IMR-90 (cell line): ENCODE measurements at regions not wholly inside any gene's neighbourhood (a gene's known extent, or its start where the extent isn't known, plus 50 kb on each side); places are given as distances from the start of the nearest gene placed in this dataset.
A peak's percentile ranks its signal among the peaks of the same experiment; 100 is the strongest.

Source experiments
- ATAC-seq: fragments of 200-7000 bp; cut with Tn5 transposase; 2 replicates; pipeline ENCODE4 v1.9.1; 2020; ENCODE audit warnings: low read depth, mild to moderate bottlenecking, moderate library complexity
- BruUV-seq: library from RNA; stranded (reverse); fragments of 400-500 nt; replicated peaks from 2 replicates; lab custom pipeline; 2021; lab: Mats Ljungman, UMichigan
- CTCF ChIA-PET: fragments of 300-600 bp; formaldehyde crosslinking; extraction: SDS; loops from one replicate; lab custom pipeline; 2021; ENCODE audit warnings: antibody characterized with exemption; lab: Yijun Ruan, JAX
- POLR2A ChIA-PET: fragments of 300-600 bp; sonication (Branson Sonifier 250); formaldehyde crosslinking; loops from one replicate; lab custom pipeline; 2022; ENCODE audit warnings: antibody characterized with exemption; ENCODE audit not compliant: unreplicated experiment; lab: Charles Lee
- DNase-seq: peaks from one replicate; pipeline ENCODE4 v3.0.0; 2013
- H2AFZ ChIP-seq: replicated peaks from 2 replicates; pipeline ENCODE3; 2013; ENCODE audit warnings: low read length, mild to moderate bottlenecking; ENCODE audit not compliant: poor library complexity
- H2AK5ac ChIP-seq: 2 replicates; pipeline ENCODE4 v1.6.1; 2013; ENCODE audit warnings: low read depth, low read length, inconsistent platforms
- H2AK9ac ChIP-seq: replicated peaks from 2 replicates; pipeline ENCODE3; 2013; ENCODE audit warnings: mild to moderate bottlenecking, low read depth, low read length, moderate library complexity; ENCODE audit not compliant: poor library complexity
- H2BK120ac ChIP-seq: 2 replicates; pipeline ENCODE4 v1.6.1; 2013; ENCODE audit warnings: low read depth, low read length, inconsistent platforms
- H2BK15ac ChIP-seq: 3 replicates; pipeline ENCODE4 v1.6.1; 2013; ENCODE audit warnings: low read depth, low read length, inconsistent platforms
- H2BK20ac ChIP-seq: 2 replicates; pipeline ENCODE4 v1.6.1; 2013; ENCODE audit warnings: low read depth, mild to moderate bottlenecking, inconsistent platforms, low read length, moderate library complexity
- H2BK5ac ChIP-seq: 2 replicates; pipeline ENCODE4 v1.6.1; 2013; ENCODE audit warnings: mild to moderate bottlenecking, low read depth, low read length, inconsistent platforms; ENCODE audit not compliant: poor library complexity, severe bottlenecking
- H3K14ac ChIP-seq: replicated peaks from 2 replicates; pipeline ENCODE4 v1.6.1; 2013; ENCODE audit warnings: low read depth, low read length, inconsistent platforms
- H3K18ac ChIP-seq: 2 replicates; pipeline ENCODE4 v1.6.1; 2013; ENCODE audit warnings: low read depth, low read length, control low read depth
- H3K23ac ChIP-seq: 2 replicates; pipeline ENCODE4 v1.6.1; 2013; ENCODE audit warnings: low read depth, low read length, inconsistent platforms
- H3K27ac ChIP-seq: 2 replicates; pipeline ENCODE4 v1.5.1; 2013; ENCODE audit warnings: mild to moderate bottlenecking, control low read depth, low read length; ENCODE audit not compliant: insufficient read depth
- H3K27me3 ChIP-seq: 2 replicates; pipeline ENCODE4 v1.6.1; 2013; ENCODE audit warnings: low read length; ENCODE audit not compliant: control insufficient read depth, insufficient read depth
- H3K36me3 ChIP-seq: 2 replicates; pipeline ENCODE4 v1.6.1; 2013; ENCODE audit warnings: low read length, mixed read lengths; ENCODE audit not compliant: control insufficient read depth, insufficient read depth
- H3K4ac ChIP-seq: 2 replicates; pipeline ENCODE4 v1.6.1; 2013; ENCODE audit warnings: low read depth, low read length, inconsistent platforms
- H3K4me1 ChIP-seq: 2 replicates; pipeline ENCODE4 v1.6.1; 2013; ENCODE audit warnings: low read length, mixed read lengths; ENCODE audit not compliant: control insufficient read depth, insufficient read depth
- H3K4me2 ChIP-seq: 2 replicates; pipeline ENCODE4 v1.6.1; 2013; ENCODE audit warnings: low read depth, mild to moderate bottlenecking, control low read depth, low read length, moderate library complexity
- H3K4me3 ChIP-seq: 2 replicates; pipeline ENCODE4 v1.5.1; 2013; ENCODE audit warnings: low read depth, mild to moderate bottlenecking, control low read depth, low read length, moderate library complexity; ENCODE audit not compliant: insufficient read depth
- H3K56ac ChIP-seq: 2 replicates; pipeline ENCODE4 v1.6.1; 2013; ENCODE audit warnings: low read length, inconsistent platforms; ENCODE audit not compliant: insufficient read depth; ENCODE audit errors: extremely low read depth
- H3K79me1 ChIP-seq, 2 experiments: 2 replicates each; pipeline ENCODE4 v1.6.1; 2013; ENCODE audit warnings: low read length in 2 of 2, inconsistent platforms in 1 of 2, low read depth in 1 of 2
- H3K9ac ChIP-seq: 2 replicates; pipeline ENCODE4 v1.6.1; 2013; ENCODE audit warnings: low read depth, low read length, control low read depth
- H3K9me1 ChIP-seq: 2 replicates; pipeline ENCODE4 v1.6.1; 2013; ENCODE audit warnings: low read length, inconsistent platforms; ENCODE audit not compliant: insufficient read depth
- H3K9me3 ChIP-seq: 2 replicates; pipeline ENCODE4 v1.6.1; 2013; ENCODE audit warnings: low read length; ENCODE audit not compliant: control insufficient read depth, insufficient read depth
- H4K20me1 ChIP-seq: 2 replicates; pipeline ENCODE4 v1.6.1; 2013; ENCODE audit warnings: low read length, inconsistent platforms; ENCODE audit not compliant: insufficient read depth
- H4K5ac ChIP-seq: 2 replicates; pipeline ENCODE4 v1.6.1; 2013; ENCODE audit warnings: mild to moderate bottlenecking, low read depth, low read length, control low read depth
- H4K8ac ChIP-seq, 2 experiments: 2 replicates each; pipeline ENCODE4 v1.6.1; 2013; ENCODE audit warnings: low read depth in 2 of 2, low read length in 2 of 2, control low read depth in 1 of 2, inconsistent platforms in 1 of 2
- H4K91ac ChIP-seq: 2 replicates; pipeline ENCODE4 v1.6.1; 2013; ENCODE audit warnings: low read depth, low read length, inconsistent platforms; ENCODE audit not compliant: insufficient read depth
- BHLHE40 ChIP-seq: fragments of 150-350 bp; IDR thresholded peaks from 2 replicates; pipeline ENCODE4 v1.6.1; 2016; ENCODE audit warnings: mild to moderate bottlenecking, low read depth, low read length
- CEBPB ChIP-seq: IDR thresholded peaks from 2 replicates; pipeline ENCODE4 v1.6.1; 2012; ENCODE audit warnings: low read depth, low read length, improper control_type of control experiment
- CHD1 ChIP-seq: IDR thresholded peaks from 2 replicates; pipeline ENCODE4 v1.6.1; 2012; ENCODE audit warnings: low read depth, low read length, improper control_type of control experiment
- ELK1 ChIP-seq: fragments of 150-350 bp; IDR thresholded peaks from 2 replicates; pipeline ENCODE4 v1.6.1; 2016; ENCODE audit warnings: low read depth, mild to moderate bottlenecking, low read length, moderate library complexity, borderline replicate concordance
- FOS ChIP-seq: fragments of 150-350 bp; IDR thresholded peaks from 2 replicates; pipeline ENCODE4 v1.6.1; 2016; ENCODE audit warnings: low read depth, low read length
- MAZ ChIP-seq: IDR thresholded peaks from 2 replicates; pipeline ENCODE4 v1.6.1; 2012; ENCODE audit warnings: low read depth, mild to moderate bottlenecking, low read length, improper control_type of control experiment, moderate library complexity, borderline replicate concordance
- NFE2L2 ChIP-seq: fragments of 150-350 bp; IDR thresholded peaks from 2 replicates; pipeline ENCODE4 v1.6.1; 2016; ENCODE audit warnings: low read depth, mild to moderate bottlenecking, low read length
- POLR2A ChIP-seq: IDR thresholded peaks from 2 replicates; pipeline ENCODE4 v1.6.1; 2012; ENCODE audit warnings: mild to moderate bottlenecking, low read depth, low read length
- RAD21 ChIP-seq: IDR thresholded peaks from 2 replicates; pipeline ENCODE4 v1.6.1; 2012; ENCODE audit warnings: low read length, improper control_type of control experiment
- RCOR1 ChIP-seq: IDR thresholded peaks from 2 replicates; pipeline ENCODE4 v1.6.1; 2012; ENCODE audit warnings: mild to moderate bottlenecking, low read length, improper control_type of control experiment; ENCODE audit not compliant: insufficient replicate concordance
- RFX5 ChIP-seq: IDR thresholded peaks from 2 replicates; pipeline ENCODE4 v1.8.0; 2012; ENCODE audit warnings: low read depth, mild to moderate bottlenecking, low read length, moderate library complexity
- SMC3 ChIP-seq: fragments of 150-350 bp; IDR thresholded peaks from 2 replicates; pipeline ENCODE4 v1.6.1; 2016; ENCODE audit warnings: low read depth, mild to moderate bottlenecking, antibody characterized with exemption, low read length, moderate library complexity
- USF2 ChIP-seq: fragments of 150-350 bp; IDR thresholded peaks from 2 replicates; pipeline ENCODE4 v1.6.1; 2017; ENCODE audit warnings: mild to moderate bottlenecking, antibody characterized with exemption, low read length, low read depth
- WGBS, 2 experiments: methylation state at CpG; one replicate each; pipeline versions ENCODE4 v1.1.5 to v1.1.7; 2013; ENCODE audit warnings: missing lambda C conversion rate in 2 of 2; ENCODE audit not compliant: insufficient read length in 1 of 2; ENCODE audit errors: extremely low coverage in 2 of 2; 5-methylcytosine and 5-hydroxymethylcytosine counted together
- dilution Hi-C: fragments of 300-500 bp; cut with HindIII; formaldehyde crosslinking; loops from one replicate; pipeline ENCODE4 v1.14.3; 2018; ENCODE audit warnings: low sequenced_read_pairs; ENCODE audit not compliant: unreplicated experiment
- in situ Hi-C: fragments of 300-500 bp; cut with MboI; formaldehyde crosslinking; loops from 3 replicates; pipeline ENCODE4 v1.14.3; 2019; ENCODE audit warnings: low sequenced_read_pairs, inconsistent platforms, mixed read lengths
- intact Hi-C: fragments of 100-400 bp; cut with micrococcal nuclease; formaldehyde crosslinking; loops from 2 replicates; pipeline ENCODE4 v1.10.0; 2022
- TF ChIP-seq, protein P1 (sequence below): conservative IDR thresholded peaks from 2 replicates; pipeline ENCODE4 v1.5.1; 2012; ENCODE audit warnings: mild to moderate bottlenecking, low read depth, low read length, improper control_type of control experiment

GRCh38 chr6:139545206-139546105 lies 171.0 kb upstream of the CITED2 start:
- BruUV-seq = no TSS peak
- Histone ChIP-seq H3K36me3 (no peaks in the 10 kb centered on the region), H3K9me3 (no peaks in the 10 kb centered on the region), H3K27me3 (no peaks in the 10 kb centered on the region), H3K4ac (peak overlapping the region; percentile 62; the same call in 1 of the 2 replicates), H4K8ac (peak overlapping the region; percentile 17 to 41; a peak in 3 of 4 replicates), H4K20me1 (no peaks in the 10 kb centered on the region), H3K56ac (no peak overlapping the region), H2AFZ (no peak overlapping the region), H2BK120ac (peak overlapping the region; percentile 64), H3K9ac (peak overlapping the region; percentile 17; the same call in 1 of the 2 replicates), H2BK5ac (peak overlapping the region; percentile 16), H3K4me3 (no peak overlapping the region), H4K91ac (peak overlapping the region; percentile 59), H2AK5ac (peak overlapping the region; percentile 68; the same call in 1 of the 2 replicates), H2BK15ac (peak overlapping the region; percentile 42), H4K5ac (peak overlapping the region; percentile 71), H3K9me1 (peaks cover 6% of the 10 kb centered on the region; the same call in 1 of the 2 replicates), H2BK20ac (peak overlapping the region; percentile 75; the same call in 1 of the 2 replicates), H3K18ac (peak overlapping the region; percentile 79), H3K23ac (peak overlapping the region; percentile 39; the same call in 1 of the 2 replicates), H3K27ac (peak overlapping the region; percentile 29; the same call in 1 of the 2 replicates), H3K14ac (peak overlapping the region; percentile 57; the same call in 1 of the 2 replicates), H3K4me2 (peak overlapping the region; percentile 68), H3K4me1 (peaks cover 18% of the 10 kb centered on the region), H3K79me1 (no peaks in the 10 kb centered on the region), H2AK9ac (no peak overlapping the region)
- no CpG with 5 or more reads among the region's 6 CpGs for WGBS, 2 experiments
- ChIA-PET CTCF (no interaction called here), POLR2A (no interaction called here)
- intact Hi-C loops (no loop called here), dilution Hi-C loops (no loop called here), in situ Hi-C loops (no loop called here)
- DNase-seq = no peak
- peak; percentile 67 for ATAC-seq
- no peak for TF ChIP-seq NFE2L2
- no peak for TF ChIP-seq USF2
- TF ChIP-seq CHD1 = no peak
- TF ChIP-seq RFX5 = no peak
- TF ChIP-seq POLR2A = no peak
- no peak for TF ChIP-seq FOS
- TF ChIP-seq MAZ = no peak
- no peak for TF ChIP-seq BHLHE40
- TF ChIP-seq RAD21 = no peak
- no peak for TF ChIP-seq ELK1
- TF ChIP-seq RCOR1 = no peak
- TF ChIP-seq SMC3 = no peak
- TF ChIP-seq, protein P1, sequence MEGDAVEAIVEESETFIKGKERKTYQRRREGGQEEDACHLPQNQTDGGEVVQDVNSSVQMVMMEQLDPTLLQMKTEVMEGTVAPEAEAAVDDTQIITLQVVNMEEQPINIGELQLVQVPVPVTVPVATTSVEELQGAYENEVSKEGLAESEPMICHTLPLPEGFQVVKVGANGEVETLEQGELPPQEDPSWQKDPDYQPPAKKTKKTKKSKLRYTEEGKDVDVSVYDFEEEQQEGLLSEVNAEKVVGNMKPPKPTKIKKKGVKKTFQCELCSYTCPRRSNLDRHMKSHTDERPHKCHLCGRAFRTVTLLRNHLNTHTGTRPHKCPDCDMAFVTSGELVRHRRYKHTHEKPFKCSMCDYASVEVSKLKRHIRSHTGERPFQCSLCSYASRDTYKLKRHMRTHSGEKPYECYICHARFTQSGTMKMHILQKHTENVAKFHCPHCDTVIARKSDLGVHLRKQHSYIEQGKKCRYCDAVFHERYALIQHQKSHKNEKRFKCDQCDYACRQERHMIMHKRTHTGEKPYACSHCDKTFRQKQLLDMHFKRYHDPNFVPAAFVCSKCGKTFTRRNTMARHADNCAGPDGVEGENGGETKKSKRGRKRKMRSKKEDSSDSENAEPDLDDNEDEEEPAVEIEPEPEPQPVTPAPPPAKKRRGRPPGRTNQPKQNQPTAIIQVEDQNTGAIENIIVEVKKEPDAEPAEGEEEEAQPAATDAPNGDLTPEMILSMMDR = no peak
- no peak for TF ChIP-seq CEBPB
